Glutamatergic neuron (in vitro differentiated cells): ENCODE measurements at regions not wholly inside any gene's neighbourhood (a gene's known extent, or its start where the extent isn't known, plus 50 kb on each side); places are given as distances from the start of the nearest gene placed in this dataset.
"Not testable (repeated sequence)": the region's sequence is repeated elsewhere in the genome, so short reads cannot be mapped to it uniquely, and the experiment has no call there.

ENCODE experiments used
- DNase-seq: peaks from one replicate; pipeline ENCODE4 v3.0.0; 2022
- H3K27ac Mint-ChIP-seq: one replicate; pipeline ENCODE4 v1.8.0; 2020; ENCODE audit warnings: mild to moderate bottlenecking, mixed read lengths, inconsistent platforms; ENCODE audit not compliant: unreplicated experiment
- H3K27me3 Mint-ChIP-seq: one replicate; pipeline ENCODE4 v1.8.0; 2020; ENCODE audit warnings: mild to moderate bottlenecking, moderate library complexity, mixed read lengths, inconsistent platforms; ENCODE audit not compliant: unreplicated experiment
- H3K36me3 Mint-ChIP-seq: one replicate; pipeline ENCODE4 v1.8.0; 2020; ENCODE audit warnings: mild to moderate bottlenecking, mixed read lengths, inconsistent platforms; ENCODE audit not compliant: unreplicated experiment
- H3K4me1 Mint-ChIP-seq: one replicate; pipeline ENCODE4 v1.8.0; 2020; ENCODE audit warnings: mild to moderate bottlenecking, low read depth, mixed read lengths, inconsistent platforms; ENCODE audit not compliant: unreplicated experiment
- H3K4me3 Mint-ChIP-seq: one replicate; pipeline ENCODE4 v1.8.0; 2020; ENCODE audit warnings: mild to moderate bottlenecking, mixed read lengths, inconsistent platforms; ENCODE audit not compliant: unreplicated experiment
- H3K9me3 Mint-ChIP-seq: one replicate; pipeline ENCODE4 v1.8.0; 2020; ENCODE audit warnings: mild to moderate bottlenecking, moderate library complexity, mixed read lengths, inconsistent platforms; ENCODE audit not compliant: unreplicated experiment
- CTCF ChIP-seq: fragments of 200-600 bp; sonication (generic); IDR thresholded peaks from one replicate; pipeline ENCODE4 v1.5.0; 2021; ENCODE audit not compliant: partially characterized antibody, unreplicated experiment

GRCh38 chr4:187903700-187904099, 91.9 kb upstream of the ZFP42 start:
- TF ChIP-seq CTCF: no peak
- peaks cover 6% of the 10 kb centered on the region for H3K36me3 Mint-ChIP-seq
- H3K4me1 Mint-ChIP-seq: peaks cover 1% of the 10 kb centered on the region
- H3K4me3 Mint-ChIP-seq: no peak overlapping the region
- H3K9me3 Mint-ChIP-seq: peaks cover 3% of the 10 kb centered on the region
- no peak overlapping the region for H3K27ac Mint-ChIP-seq
- H3K27me3 Mint-ChIP-seq: no peaks in the 10 kb centered on the region
- no peak for DNase-seq

GRCh38 chr4:187908079-187908561, 87.5 kb upstream of the ZFP42 start:
- Mint-ChIP-seq H3K36me3 (no peaks in the 10 kb centered on the region), H3K4me3 (no peak overlapping the region), H3K9me3 (peaks cover 1% of the 10 kb centered on the region), H3K27me3 (no peaks in the 10 kb centered on the region), H3K27ac (no peak overlapping the region), H3K4me1 (peaks cover 1% of the 10 kb centered on the region)
- no peak for TF ChIP-seq CTCF
- no peak for DNase-seq

GRCh38 chr4:187908731-187909130, 86.8 kb upstream of the ZFP42 start:
- no peak for DNase-seq
- Mint-ChIP-seq H3K27ac (no peak overlapping the region), H3K36me3 (no peaks in the 10 kb centered on the region), H3K27me3 (no peaks in the 10 kb centered on the region), H3K4me1 (peaks cover 1% of the 10 kb centered on the region), H3K4me3 (no peak overlapping the region), H3K9me3 (peaks cover 1% of the 10 kb centered on the region)
- no peak for TF ChIP-seq CTCF

GRCh38 chr4:187910741-187911140, 84.8 kb upstream of the ZFP42 start:
- TF ChIP-seq CTCF: no peak
- no peak for DNase-seq

GRCh38 chr4:187915406-187915805, 80.2 kb upstream of the ZFP42 start:
- not testable (repeated sequence) for H3K9me3 Mint-ChIP-seq, H3K27me3 Mint-ChIP-seq, H3K4me3 Mint-ChIP-seq, H3K36me3 Mint-ChIP-seq, H3K4me1 Mint-ChIP-seq, H3K27ac Mint-ChIP-seq, DNase-seq

More at GRCh38 chr4:187910741-187911140, 84.8 kb upstream of the ZFP42 start:
- Mint-ChIP-seq H3K27me3 (peaks cover 2% of the 10 kb centered on the region), H3K4me3 (no peak overlapping the region), H3K4me1 (peaks cover 2% of the 10 kb centered on the region), H3K27ac (no peak overlapping the region), H3K9me3 (peaks cover 3% of the 10 kb centered on the region), H3K36me3 (no peaks in the 10 kb centered on the region)
